ENCODE measurements at regions not wholly inside any gene's neighbourhood (a gene's known extent, or its start where the extent isn't known, plus 50 kb on each side); places are given as distances from the start of the nearest gene placed in this dataset.
A peak's percentile ranks its signal among the peaks of the same experiment; 100 is the strongest.

- no peak for DNase-seq
Measured at GRCh38 chr7:98679741-98680140, 62.7 kb downstream of the NPTX2 start.

- peak in 1 of 3 donors; percentile 47 for DNase-seq
Measured at GRCh38 chr7:98681511-98681910, 64.4 kb downstream of the NPTX2 start.

GRCh38 chr7:98681951-98682350 lies 64.9 kb downstream of the NPTX2 start:
- no peak for DNase-seq

- DNase-seq, result no peak
Measured at GRCh38 chr7:98683514-98683913, 66.4 kb downstream of the NPTX2 start.

DNA sequence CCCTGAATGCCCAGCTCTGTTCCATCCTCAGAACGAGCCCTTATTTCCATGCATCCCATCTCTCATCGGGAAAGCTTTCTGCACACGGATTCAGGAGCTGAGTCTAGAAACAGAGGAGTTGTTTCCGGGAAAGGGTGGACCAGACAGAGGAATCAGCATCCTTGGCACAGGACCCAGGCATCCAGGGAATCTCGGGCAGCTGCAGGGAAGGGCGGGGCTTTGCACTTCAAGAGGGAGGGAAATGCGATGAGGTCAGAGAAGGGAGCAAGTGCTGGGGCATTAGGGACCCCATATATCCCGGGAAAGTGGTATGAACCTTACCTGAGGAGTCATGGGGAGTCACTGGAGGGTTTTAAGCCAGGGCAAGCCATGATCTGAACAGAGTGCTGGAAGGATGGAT lies 68.5 kb downstream of the NPTX2 start:
- DNase-seq, result no peak

DNA sequence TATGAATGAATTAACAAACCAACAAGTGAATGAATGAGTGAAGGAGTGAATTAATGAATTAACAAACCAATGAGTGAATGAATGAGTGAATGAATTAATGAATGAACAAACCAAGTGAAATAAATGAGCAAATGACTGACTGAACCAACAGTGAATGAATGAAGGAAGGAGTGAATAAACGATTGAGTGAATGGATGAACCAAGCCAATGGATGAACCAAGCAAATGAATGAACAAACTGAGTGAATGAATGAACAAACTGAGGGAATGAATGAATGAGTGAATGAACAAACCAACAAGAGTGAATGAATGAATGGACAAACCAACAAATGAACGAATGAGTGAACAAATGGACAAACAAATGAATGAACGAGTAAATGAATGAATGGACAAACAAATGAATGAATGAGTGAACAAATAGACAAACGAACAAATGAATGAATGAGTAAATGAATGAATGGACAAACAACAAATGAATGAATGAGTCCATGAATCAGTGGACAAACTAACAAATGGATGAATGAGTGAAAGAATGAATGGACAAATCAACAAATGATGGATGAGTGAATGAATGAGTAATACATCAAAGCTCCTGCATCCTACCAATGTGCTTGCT lies 69.5 kb downstream of the NPTX2 start:
- no peak for DNase-seq

DNA sequence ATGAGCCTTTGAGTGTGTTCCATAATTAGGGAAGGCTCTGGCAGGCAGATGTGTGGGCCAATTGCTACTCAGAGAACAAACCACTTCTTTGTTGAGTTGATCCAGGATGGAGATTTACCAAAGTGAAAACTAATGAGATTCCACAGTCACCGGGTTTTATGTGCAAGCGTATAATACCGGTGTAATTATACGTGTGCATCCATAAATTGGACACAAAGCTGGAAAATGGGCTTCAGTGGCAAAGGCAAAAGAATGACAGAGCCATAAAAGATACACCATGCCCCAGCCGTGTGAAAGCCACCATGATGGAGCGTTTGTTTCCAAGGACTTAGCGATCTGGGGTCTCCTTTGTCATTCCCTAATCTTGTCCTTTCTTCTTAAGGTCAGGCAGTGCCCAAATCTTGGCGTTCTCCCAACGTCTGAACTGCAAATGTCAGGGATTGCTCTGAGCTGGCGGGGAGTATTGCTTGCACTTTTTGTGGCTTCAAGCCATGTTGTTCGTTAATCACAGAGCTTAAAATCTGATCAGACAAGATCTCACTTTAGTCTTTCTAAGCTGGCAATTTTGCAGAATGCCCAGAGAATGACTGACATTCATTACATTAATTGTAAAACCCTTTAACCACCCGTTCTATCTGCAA lies 70.1 kb downstream of the NPTX2 start:
- DNase-seq, result no peak

DNA sequence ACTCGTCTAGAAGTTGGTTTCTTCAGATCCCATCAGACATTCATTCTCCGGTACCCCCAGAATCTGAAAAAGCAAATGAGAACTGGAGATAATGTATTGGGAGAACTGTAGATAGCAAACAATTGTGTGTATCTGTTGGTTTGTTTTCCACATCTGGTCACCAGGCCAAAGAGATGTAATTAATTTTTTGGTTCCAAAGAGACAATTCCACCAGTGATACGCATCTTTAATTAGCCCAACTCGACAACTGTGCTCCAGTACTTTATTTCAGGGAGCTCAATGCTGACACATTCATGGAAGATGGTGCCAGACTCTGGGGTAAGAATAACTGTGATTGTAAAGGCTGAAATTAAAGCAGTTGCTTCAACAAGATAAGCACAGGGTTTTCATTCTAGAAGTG lies 74.5 kb downstream of the NPTX2 start:
- DNase-seq, result no peak

DNA sequence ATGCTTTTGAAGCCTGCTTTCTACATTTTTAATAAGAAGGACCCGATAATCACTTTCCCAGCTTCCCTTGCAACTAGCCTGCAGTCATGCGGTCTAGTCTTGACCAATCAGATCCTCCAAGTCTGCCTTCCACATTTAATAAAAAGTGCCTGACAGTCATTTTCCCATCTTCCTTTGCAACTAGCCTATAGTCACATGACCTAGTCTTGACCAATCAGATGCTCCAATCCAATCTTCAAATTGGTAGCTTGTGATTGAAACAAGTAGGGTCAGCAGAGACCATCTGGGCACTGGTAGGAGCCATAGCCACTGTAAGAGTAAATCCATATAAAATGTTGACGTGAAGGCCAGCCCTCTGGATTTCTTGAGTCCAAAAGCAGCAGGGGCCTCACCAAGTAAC lies 80.0 kb downstream of the NPTX2 start:
- no peak for DNase-seq

GRCh38 chr7:98697485-98698240 lies 80.6 kb downstream of the NPTX2 start:
- no peak for DNase-seq

DNA sequence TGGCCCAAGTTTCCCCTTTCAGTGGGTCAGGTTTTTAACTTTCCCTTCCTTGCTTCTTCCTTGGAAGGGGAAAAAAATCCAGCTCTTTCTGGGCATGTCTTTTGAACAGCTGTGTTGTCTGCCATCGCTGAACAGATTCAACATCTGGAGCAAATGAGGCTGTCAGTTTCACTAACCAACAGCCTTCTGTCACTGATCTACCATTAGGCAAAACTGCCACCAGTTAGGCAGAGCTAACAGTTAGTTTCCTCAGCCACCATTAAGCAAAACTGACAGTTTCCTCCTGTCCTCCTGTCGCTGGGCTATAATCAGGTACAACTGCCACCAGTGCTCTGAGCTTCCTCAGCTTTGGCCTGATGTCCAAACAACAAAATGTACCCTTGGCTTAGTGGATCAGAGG lies 81.9 kb downstream of the NPTX2 start:
- no peak for DNase-seq

DNA sequence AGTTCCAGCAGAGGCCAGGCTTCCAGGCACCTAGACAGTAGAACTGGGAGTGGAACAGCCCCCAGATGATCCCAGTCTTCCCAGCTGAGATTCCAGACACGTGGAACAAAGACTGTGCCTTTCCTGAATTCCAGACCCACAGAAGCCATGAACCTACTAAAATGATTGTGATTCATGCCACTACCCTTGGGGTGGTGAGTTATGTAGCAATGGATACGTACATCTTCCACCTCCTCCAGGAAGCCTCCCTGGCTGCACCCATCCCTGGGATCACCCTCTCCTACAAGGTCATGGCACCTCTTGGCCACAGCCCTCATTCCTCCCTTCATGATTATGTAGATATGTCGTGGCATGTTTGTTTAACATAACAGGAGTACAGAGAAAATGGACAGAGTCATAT lies 83.4 kb downstream of the NPTX2 start:
- no peak for DNase-seq

- DNase-seq, result no peak
Measured at GRCh38 chr7:98701372-98701771, 84.3 kb downstream of the NPTX2 start.

- DNase-seq, result no peak
Measured at GRCh38 chr7:98702021-98702420, 84.9 kb downstream of the NPTX2 start.

DNA sequence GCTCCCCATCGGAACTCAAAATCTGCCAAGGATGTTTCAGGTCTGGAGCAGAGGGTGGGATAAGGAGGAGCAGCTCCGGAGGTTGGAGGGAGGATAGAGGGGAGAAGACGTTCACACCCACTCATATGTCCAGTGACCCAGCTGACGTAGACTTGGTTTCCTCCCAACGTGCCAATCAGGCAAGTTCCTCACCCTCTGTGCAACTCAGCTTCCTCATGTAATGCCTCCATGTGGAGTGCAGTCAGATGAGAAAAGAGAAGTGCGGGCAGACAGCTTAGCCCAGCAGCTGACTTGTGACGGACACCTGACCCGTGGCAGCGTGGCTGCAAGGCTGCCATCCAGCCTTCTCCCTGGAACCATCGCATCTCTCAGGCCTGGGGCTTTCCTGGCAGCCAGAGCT lies 86.8 kb downstream of the NPTX2 start:
- no peak for DNase-seq

DNA sequence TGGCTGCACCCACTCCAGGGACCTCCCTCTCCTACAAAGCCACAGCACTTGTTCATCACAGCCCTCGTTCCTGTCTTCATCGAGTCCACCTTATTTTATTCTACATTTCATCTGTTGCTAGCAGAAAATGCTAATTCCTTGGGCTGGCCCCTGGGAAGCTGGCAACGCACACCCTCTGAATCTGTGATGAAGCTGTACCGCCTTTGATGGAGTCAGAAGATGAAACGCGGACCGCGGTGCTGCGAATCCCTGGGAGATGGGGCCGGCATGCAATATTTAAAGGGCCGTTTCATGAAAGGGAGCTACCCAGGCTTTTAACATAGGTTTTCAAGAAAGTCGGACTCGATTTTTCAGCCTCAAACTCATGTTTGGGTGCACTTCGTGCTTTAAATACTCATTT lies 88.5 kb downstream of the NPTX2 start:
- no peak for DNase-seq

- DNase-seq, result no peak
Measured at GRCh38 chr7:98707076-98707475, 90.0 kb downstream of the NPTX2 start.

DNA sequence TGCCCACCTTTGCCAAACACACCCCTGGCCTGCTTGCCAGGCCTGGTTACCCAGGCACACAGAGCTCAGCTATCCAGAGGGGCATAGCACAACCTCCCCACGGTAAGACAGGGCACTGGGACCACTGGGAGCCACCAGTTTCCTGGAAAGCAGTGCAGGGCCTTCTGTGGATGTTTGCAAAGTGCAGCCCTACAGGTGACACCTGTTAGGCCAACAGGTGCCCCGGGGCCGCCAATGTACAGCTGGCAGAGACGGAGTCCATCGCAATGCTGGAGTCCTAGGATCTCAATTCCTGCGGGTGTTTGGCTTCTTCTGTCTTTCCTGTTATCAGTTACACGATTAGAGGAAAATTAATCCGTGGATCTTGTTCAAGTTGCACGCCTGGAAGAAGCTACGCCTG lies 94.9 kb downstream of the NPTX2 start:
- DNase-seq, result no peak

DNA sequence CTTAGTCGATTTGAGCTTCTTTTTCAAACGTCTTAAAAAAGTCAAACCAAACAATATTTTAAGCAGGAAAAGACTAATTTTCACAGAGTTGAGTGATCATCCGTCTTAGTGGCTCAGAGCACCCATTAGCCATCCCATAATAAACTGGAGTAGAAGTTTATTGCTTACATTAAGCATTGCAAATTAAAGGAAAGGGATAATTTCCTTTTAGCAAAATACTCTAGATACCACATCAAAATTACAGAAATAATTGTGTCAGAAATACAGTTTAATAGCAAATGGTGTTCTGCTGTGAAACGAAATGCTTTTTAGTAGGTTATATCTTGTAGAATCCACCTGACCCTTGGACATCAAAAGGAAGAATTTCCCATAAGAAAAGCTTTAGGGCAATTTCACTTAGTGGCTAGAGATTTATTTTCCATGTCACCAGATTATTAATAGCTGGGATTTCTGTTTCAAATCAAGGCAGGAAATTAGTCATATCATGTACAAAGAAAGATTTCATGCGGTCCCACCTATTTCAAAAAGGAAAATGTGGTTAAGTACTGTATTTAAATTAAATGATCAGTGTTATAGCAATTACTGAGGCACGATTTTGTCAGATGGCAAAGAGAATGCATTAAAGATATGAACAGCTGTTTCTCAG lies 96.2 kb downstream of the NPTX2 start:
- DNase-seq, result no peak

DNA sequence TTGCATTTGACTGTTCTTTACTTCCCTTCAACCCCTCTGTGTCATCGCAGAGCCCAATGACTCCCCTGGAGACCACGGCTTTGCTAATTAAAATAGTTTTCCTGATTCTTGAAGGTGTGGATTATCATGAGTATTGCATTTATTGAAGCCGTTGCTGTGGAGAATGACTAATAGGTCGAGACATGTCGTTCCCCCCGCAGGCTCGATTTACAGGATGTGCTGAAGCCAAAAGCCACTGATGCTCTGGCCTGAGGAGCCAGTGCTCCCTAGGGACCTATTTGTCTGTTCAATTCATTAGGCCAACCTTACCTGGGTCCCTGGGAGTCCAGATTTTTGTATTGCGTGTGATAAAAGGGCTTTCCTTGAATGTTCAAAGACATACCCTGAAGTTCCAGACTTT lies 102.3 kb downstream of the NPTX2 start:
- no peak for DNase-seq

DNA sequence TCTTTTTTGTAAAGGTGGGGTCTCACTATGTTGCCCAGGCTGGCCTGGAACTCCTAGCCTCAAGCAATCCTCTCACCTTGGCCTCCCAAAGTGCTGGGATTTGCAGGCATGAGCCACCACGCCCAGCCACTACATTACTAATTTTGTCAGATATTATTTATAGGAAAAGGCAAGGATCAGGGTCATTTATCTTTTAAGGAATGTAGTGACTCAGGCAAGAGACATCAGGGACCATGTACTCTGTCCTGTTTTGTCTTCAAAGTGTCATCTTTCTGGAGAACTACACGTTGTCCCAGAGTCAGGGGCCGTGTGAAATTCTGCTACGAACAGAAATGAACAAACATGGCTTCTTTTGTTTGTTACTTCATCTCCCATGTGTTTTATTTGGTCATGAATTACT lies 105.3 kb downstream of the NPTX2 start:
- no peak for DNase-seq

- DNase-seq, result no peak
Measured at GRCh38 chr7:98724591-98724990, 107.5 kb downstream of the NPTX2 start.

DNA sequence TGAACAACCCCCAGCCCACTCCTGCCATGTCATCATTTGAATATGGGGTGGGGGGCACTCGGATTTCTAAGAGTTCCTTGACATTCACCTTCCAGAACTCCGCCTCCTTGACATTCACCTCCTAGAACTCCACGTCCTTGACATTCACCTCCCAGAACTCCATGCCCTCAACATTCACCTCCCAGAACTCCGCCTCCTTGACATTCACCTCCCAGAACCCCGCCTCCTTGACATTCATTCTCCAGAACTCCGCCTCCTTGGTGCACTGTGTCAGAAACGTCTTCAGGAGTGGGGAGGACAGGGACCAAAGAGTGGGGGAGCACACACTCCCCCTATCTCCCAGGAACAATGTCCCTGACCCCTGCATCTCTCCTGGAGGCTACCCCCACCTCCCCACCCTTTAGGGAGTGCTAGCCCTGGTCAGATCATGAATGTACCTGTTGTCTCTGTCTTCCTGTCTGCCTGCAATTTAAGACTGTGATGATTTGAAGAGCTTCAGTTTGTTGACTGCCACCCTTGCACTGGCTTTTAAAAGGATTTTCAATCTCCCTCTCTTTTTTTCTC lies 110.1 kb downstream of the NPTX2 start:
- DNase-seq, result no peak
